Activated CD8-positive, alpha-beta memory T cell treated with anti-CD3 and anti-CD28 coated beads, Interleukin-2, amount 50 U/mL, for 4 hours (primary cell): ENCODE measurements at regions not wholly inside any gene's neighbourhood (a gene's known extent, or its start where the extent isn't known, plus 50 kb on each side); places are given as distances from the start of the nearest gene placed in this dataset.
"Not testable (repeated sequence)": the region's sequence is repeated elsewhere in the genome, so short reads cannot be mapped to it uniquely, and the experiment has no call there.

Source experiments
- DNase-seq: peaks from one replicate; pipeline ENCODE4 v3.0.0-alpha.2; 2020

- no peak for DNase-seq
Measured at GRCh38 chr12:41656454-41656853, 468.3 kb downstream of the PDZRN4 start.

DNA sequence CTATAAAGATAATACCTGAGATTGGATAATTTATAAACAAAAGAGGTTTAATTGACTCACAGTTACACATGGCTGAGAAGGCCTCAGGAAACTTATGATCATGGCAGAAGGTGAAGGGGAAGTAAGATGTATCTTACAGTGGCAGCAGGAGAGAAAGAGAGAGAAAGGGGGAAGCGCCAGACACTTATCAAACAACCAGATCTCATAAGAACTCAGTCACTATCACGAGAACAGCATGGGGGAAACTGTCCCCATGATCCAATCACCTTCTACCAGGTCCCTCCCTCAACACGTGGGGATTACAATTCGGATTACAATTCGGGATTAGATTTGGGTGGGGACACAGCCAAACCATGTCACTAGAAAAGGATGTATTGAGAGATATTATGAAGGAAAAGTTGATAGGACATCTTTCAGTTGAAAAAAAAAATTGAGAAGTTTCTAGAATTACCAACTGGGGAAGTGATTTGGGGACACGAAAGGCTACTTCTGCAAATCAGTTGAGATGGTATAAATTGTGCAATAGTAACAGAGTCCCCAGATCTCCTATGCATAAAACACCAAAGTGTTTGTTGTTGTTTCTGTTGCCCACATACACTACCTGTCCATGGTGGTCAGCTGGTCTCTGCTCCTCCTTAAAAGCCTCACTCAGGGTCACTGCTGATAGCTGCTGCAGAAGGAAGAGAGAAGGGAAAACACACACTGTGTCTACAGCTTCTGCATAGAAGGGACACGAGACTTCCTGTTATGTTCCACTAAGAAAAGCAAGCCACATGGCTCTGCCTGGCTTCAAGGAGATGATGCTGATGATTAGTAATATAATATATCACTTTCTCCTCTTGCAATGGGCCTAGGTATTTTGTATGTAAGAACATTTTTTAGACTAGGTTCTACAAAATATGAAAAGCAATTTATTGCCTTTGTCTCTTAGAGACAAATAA is 465.5 kb downstream of the PDZRN4 start:
- DNase-seq, result no peak

DNA sequence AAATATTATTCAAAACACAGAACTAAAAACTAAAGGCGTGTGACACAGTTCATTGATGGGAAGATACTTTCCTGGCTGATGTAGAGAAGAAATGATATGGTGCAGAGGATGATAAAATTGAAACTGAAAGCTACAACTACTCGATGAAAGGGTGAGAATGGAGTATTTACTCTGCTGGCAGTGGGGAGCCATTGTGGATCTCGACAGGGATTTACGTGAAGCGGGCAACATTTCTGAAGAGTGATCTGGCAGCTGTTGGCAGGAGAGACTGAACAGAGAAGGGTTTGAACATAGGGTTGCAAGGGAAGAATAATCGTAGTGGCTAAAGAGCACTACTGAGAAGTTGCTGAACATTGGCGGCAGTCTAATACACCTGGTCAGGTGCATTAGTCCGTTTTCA is 464.9 kb downstream of the PDZRN4 start:
- no peak for DNase-seq

GRCh38 chr12:41645624-41646023 is 457.5 kb downstream of the PDZRN4 start:
- no peak for DNase-seq

DNA sequence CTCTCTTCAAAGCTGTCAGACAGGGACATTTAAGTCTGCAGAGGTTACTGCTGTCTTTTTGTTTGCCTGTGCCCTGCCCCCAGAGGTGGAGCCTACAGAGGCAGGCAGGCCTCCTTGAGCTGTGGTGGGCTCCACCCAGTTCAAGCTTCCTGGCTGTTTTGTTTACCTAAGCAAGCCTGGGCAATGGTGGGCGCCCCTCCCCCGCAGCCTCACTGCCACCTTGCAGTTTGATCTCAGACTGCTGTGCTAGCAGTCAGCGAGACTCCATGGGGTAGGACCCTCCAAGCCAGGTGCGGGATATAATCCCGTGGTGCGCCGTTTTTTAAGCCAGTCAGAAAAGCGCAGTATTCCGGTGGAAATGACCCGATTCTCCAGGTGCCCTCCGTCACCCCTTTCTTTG is 454.7 kb downstream of the PDZRN4 start:
- DNase-seq, result not testable (repeated sequence)

DNA sequence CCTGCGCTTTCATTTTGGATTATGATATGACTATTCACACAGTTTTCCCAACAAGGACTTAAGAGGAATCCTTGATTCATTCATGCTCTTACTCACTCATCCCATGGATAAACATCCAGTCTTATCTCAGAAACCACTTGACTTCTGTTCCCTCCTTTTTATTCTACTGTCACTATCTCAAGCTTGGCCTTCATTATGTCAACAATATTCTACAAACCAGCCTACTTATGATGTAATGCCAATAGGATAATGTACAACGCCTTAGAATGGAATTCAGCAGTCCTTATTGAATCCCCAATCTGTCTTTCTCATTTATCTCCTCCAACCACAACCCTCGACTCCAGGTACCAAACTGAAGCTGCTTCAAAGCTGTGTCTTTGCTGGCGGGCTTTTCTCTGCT is 448.5 kb downstream of the PDZRN4 start:
- no peak for DNase-seq

- no peak for DNase-seq
Measured at GRCh38 chr12:41635626-41636364, 447.7 kb downstream of the PDZRN4 start.

DNA sequence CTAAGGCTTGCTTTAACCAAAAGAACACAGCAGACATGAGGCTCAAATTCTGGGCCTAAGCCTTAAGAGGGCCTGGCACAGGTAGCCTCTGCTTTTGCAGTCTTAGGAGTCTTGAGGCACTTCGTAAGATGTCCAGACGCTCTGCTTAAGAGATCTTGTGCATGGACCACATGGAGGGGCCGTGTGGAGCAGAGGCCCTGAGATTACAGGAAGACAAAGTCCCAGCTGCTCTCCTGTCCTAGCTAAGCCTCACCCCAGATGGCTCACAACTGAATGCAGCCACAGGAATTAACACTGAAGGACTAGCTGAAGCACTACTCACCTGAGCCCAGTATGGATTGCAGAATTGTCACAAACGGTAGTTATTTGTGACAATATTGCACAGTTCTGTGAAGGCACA is 446.0 kb downstream of the PDZRN4 start:
- no peak for DNase-seq

GRCh38 chr12:41629611-41630010 is 441.5 kb downstream of the PDZRN4 start:
- DNase-seq, result no peak

GRCh38 chr12:41627476-41627875 is 439.4 kb downstream of the PDZRN4 start:
- DNase-seq, result no peak

GRCh38 chr12:41624571-41624970 is 436.5 kb downstream of the PDZRN4 start:
- DNase-seq, result no peak
